ENCODE measurements at regions not wholly inside any gene's neighbourhood (a gene's known extent, or its start where the extent isn't known, plus 50 kb on each side); places are given as distances from the start of the nearest gene placed in this dataset.

GRCh38 chr16:66315210-66315825, 51.2 kb upstream of the CDH5 start:
- Mint-ChIP-seq H3K36me3 (ENCODE audit: low read depth) (no peaks in the 10 kb centered on the region), H3K27me3 (ENCODE audit: insufficient read depth) (peaks cover 3% of the 10 kb centered on the region), H3K27ac (no peak overlapping the region), H3K4me3 (no peak overlapping the region), H3K4me1 (ENCODE audit: low read depth) (peaks cover 5% of the 10 kb centered on the region), H3K9me3 (no peaks in the 10 kb centered on the region)
- DNase-seq (ENCODE audit: low spot score): peak; percentile 28
- intact Hi-C loops (cut with micrococcal nuclease): loop anchor here (1.0 kb wide), 1 partner anchor 41 kb away; no protein-coding TSS in a partner anchor

- no peak for DNase-seq (ENCODE audit: low spot score)
- Mint-ChIP-seq H3K27ac (no peak overlapping the region), H3K4me3 (no peak overlapping the region), H3K4me1 (ENCODE audit: low read depth) (peaks cover 5% of the 10 kb centered on the region), H3K27me3 (ENCODE audit: insufficient read depth) (peaks cover 3% of the 10 kb centered on the region), H3K36me3 (ENCODE audit: low read depth) (no peaks in the 10 kb centered on the region), H3K9me3 (no peaks in the 10 kb centered on the region)
- intact Hi-C loops (cut with micrococcal nuclease): no loop called here
Observed at GRCh38 chr16:66311306-66311705, 55.2 kb upstream of the CDH5 start.

GRCh38 chr16:66309215-66309807, 57.2 kb upstream of the CDH5 start:
- Mint-ChIP-seq H3K27ac (no peak overlapping the region), H3K36me3 (ENCODE audit: low read depth) (no peaks in the 10 kb centered on the region), H3K4me3 (no peak overlapping the region)

GRCh38 chr16:66308096-66308495, 58.4 kb upstream of the CDH5 start:
- no peaks in the 10 kb centered on the region for H3K9me3 Mint-ChIP-seq
- DNase-seq (ENCODE audit: low spot score): no peak
- H3K4me3 Mint-ChIP-seq: no peak overlapping the region
- H3K27ac Mint-ChIP-seq: no peak overlapping the region
- no peaks in the 10 kb centered on the region for H3K4me1 Mint-ChIP-seq (ENCODE audit: low read depth)
- no peaks in the 10 kb centered on the region for H3K27me3 Mint-ChIP-seq (ENCODE audit: insufficient read depth)
- intact Hi-C loops (cut with micrococcal nuclease): no loop called here
- no peaks in the 10 kb centered on the region for H3K36me3 Mint-ChIP-seq (ENCODE audit: low read depth)

More at GRCh38 chr16:66309215-66309807, 57.2 kb upstream of the CDH5 start:
- H3K27me3 Mint-ChIP-seq (ENCODE audit: insufficient read depth): peaks cover 3% of the 10 kb centered on the region
- no peak for DNase-seq (ENCODE audit: low spot score)
- H3K9me3 Mint-ChIP-seq: no peaks in the 10 kb centered on the region
- no peaks in the 10 kb centered on the region for H3K4me1 Mint-ChIP-seq (ENCODE audit: low read depth)
- intact Hi-C loops (cut with micrococcal nuclease): no loop called here

- no peaks in the 10 kb centered on the region for H3K36me3 Mint-ChIP-seq (ENCODE audit: low read depth)
- H3K9me3 Mint-ChIP-seq: no peaks in the 10 kb centered on the region
- no peak overlapping the region for H3K4me3 Mint-ChIP-seq
- peaks cover 2% of the 10 kb centered on the region for H3K27me3 Mint-ChIP-seq (ENCODE audit: insufficient read depth)
- no peak for DNase-seq (ENCODE audit: low spot score)
- H3K4me1 Mint-ChIP-seq (ENCODE audit: low read depth): no peaks in the 10 kb centered on the region
- intact Hi-C loops (cut with micrococcal nuclease): no loop called here
- no peak overlapping the region for H3K27ac Mint-ChIP-seq
Observed at GRCh38 chr16:66306366-66307150, 59.9 kb upstream of the CDH5 start.

- Mint-ChIP-seq H3K9me3 (no peaks in the 10 kb centered on the region), H3K4me3 (no peak overlapping the region), H3K27ac (no peak overlapping the region), H3K4me1 (ENCODE audit: low read depth) (no peaks in the 10 kb centered on the region), H3K36me3 (ENCODE audit: low read depth) (no peaks in the 10 kb centered on the region), H3K27me3 (ENCODE audit: insufficient read depth) (peaks cover 2% of the 10 kb centered on the region)
- no peak for DNase-seq (ENCODE audit: low spot score)
- intact Hi-C loops (cut with micrococcal nuclease): no loop called here
Observed at GRCh38 chr16:66304961-66305360, 61.5 kb upstream of the CDH5 start.

GRCh38 chr16:66304151-66304550, 62.3 kb upstream of the CDH5 start:
- H3K27me3 Mint-ChIP-seq (ENCODE audit: insufficient read depth): peaks cover 2% of the 10 kb centered on the region
- intact Hi-C loops (cut with micrococcal nuclease): no loop called here

GRCh38 chr16:66300501-66300900, 66.0 kb upstream of the CDH5 start:
- Mint-ChIP-seq H3K9me3 (peaks cover 4% of the 10 kb centered on the region), H3K27me3 (ENCODE audit: insufficient read depth) (peaks cover 2% of the 10 kb centered on the region), H3K4me1 (ENCODE audit: low read depth) (peaks cover 11% of the 10 kb centered on the region), H3K27ac (no peak overlapping the region), H3K36me3 (ENCODE audit: low read depth) (no peaks in the 10 kb centered on the region), H3K4me3 (no peak overlapping the region)
- intact Hi-C loops (cut with micrococcal nuclease): no loop called here
- no peak for DNase-seq (ENCODE audit: low spot score)

More at GRCh38 chr16:66304151-66304550, 62.3 kb upstream of the CDH5 start:
- H3K9me3 Mint-ChIP-seq: peaks cover under 1% of the 10 kb centered on the region
- H3K27ac Mint-ChIP-seq: no peak overlapping the region
- no peak for DNase-seq (ENCODE audit: low spot score)
- H3K36me3 Mint-ChIP-seq (ENCODE audit: low read depth): no peaks in the 10 kb centered on the region
- H3K4me3 Mint-ChIP-seq: no peak overlapping the region
- peaks cover 8% of the 10 kb centered on the region for H3K4me1 Mint-ChIP-seq (ENCODE audit: low read depth)

- intact Hi-C loops (cut with micrococcal nuclease): no loop called here
- no peak overlapping the region for H3K27ac Mint-ChIP-seq
- H3K9me3 Mint-ChIP-seq: peaks cover 4% of the 10 kb centered on the region
- no peaks in the 10 kb centered on the region for H3K36me3 Mint-ChIP-seq (ENCODE audit: low read depth)
- peaks cover 2% of the 10 kb centered on the region for H3K27me3 Mint-ChIP-seq (ENCODE audit: insufficient read depth)
- H3K4me1 Mint-ChIP-seq (ENCODE audit: low read depth): peaks cover 11% of the 10 kb centered on the region
- H3K4me3 Mint-ChIP-seq: no peak overlapping the region
- no peak for DNase-seq (ENCODE audit: low spot score)
Observed at GRCh38 chr16:66300037-66300436, 66.5 kb upstream of the CDH5 start.

GRCh38 chr16:66299349-66299748, 67.1 kb upstream of the CDH5 start:
- H3K4me3 Mint-ChIP-seq: no peak overlapping the region
- intact Hi-C loops (cut with micrococcal nuclease): no loop called here

GRCh38 chr16:66298571-66299120, 67.8 kb upstream of the CDH5 start:
- no peaks in the 10 kb centered on the region for H3K36me3 Mint-ChIP-seq (ENCODE audit: low read depth)

More at GRCh38 chr16:66299349-66299748, 67.1 kb upstream of the CDH5 start:
- peaks cover 2% of the 10 kb centered on the region for H3K27me3 Mint-ChIP-seq (ENCODE audit: insufficient read depth)
- H3K36me3 Mint-ChIP-seq (ENCODE audit: low read depth): no peaks in the 10 kb centered on the region
- H3K9me3 Mint-ChIP-seq: peaks cover 4% of the 10 kb centered on the region
- no peak for DNase-seq (ENCODE audit: low spot score)
- H3K27ac Mint-ChIP-seq: no peak overlapping the region
- peaks cover 11% of the 10 kb centered on the region for H3K4me1 Mint-ChIP-seq (ENCODE audit: low read depth)

GRCh38 chr16:66298006-66298405, 68.5 kb upstream of the CDH5 start:
- Mint-ChIP-seq H3K36me3 (ENCODE audit: low read depth) (no peaks in the 10 kb centered on the region), H3K9me3 (peaks cover 4% of the 10 kb centered on the region), H3K4me1 (ENCODE audit: low read depth) (peaks cover 11% of the 10 kb centered on the region), H3K4me3 (no peak overlapping the region), H3K27ac (no peak overlapping the region), H3K27me3 (ENCODE audit: insufficient read depth) (peaks cover 3% of the 10 kb centered on the region)
- DNase-seq (ENCODE audit: low spot score): no peak
- intact Hi-C loops (cut with micrococcal nuclease): no loop called here

More at GRCh38 chr16:66298571-66299120, 67.8 kb upstream of the CDH5 start:
- H3K4me1 Mint-ChIP-seq (ENCODE audit: low read depth): peaks cover 11% of the 10 kb centered on the region
- intact Hi-C loops (cut with micrococcal nuclease): no loop called here
- H3K27me3 Mint-ChIP-seq (ENCODE audit: insufficient read depth): peaks cover 2% of the 10 kb centered on the region
- no peak overlapping the region for H3K27ac Mint-ChIP-seq
- H3K9me3 Mint-ChIP-seq: peaks cover 4% of the 10 kb centered on the region
- no peak for DNase-seq (ENCODE audit: low spot score)
- H3K4me3 Mint-ChIP-seq: no peak overlapping the region

- Mint-ChIP-seq H3K27me3 (ENCODE audit: insufficient read depth) (peaks cover 4% of the 10 kb centered on the region), H3K27ac (no peak overlapping the region), H3K36me3 (ENCODE audit: low read depth) (no peaks in the 10 kb centered on the region), H3K4me3 (no peak overlapping the region), H3K9me3 (peaks cover 4% of the 10 kb centered on the region), H3K4me1 (ENCODE audit: low read depth) (peaks cover 11% of the 10 kb centered on the region)
- intact Hi-C loops (cut with micrococcal nuclease): no loop called here
- no peak for DNase-seq (ENCODE audit: low spot score)
Observed at GRCh38 chr16:66296591-66296990, 69.9 kb upstream of the CDH5 start.
